Skeletal muscle cell (primary cell): ENCODE measurements at regions not wholly inside any gene's neighbourhood (a gene's known extent, or its start where the extent isn't known, plus 50 kb on each side); places are given as distances from the start of the nearest gene placed in this dataset.

Source experiments
- DNase-seq: peaks from one replicate; pipeline ENCODE4 v3.0.0-alpha.2; 2010; ENCODE audit warnings: low read depth
- H3K4me3 ChIP-seq: 2 replicates; pipeline ENCODE4 v1.5.1; 2011; ENCODE audit warnings: low read depth, mild to moderate bottlenecking, control low read depth, low read length, moderate library complexity

DNA sequence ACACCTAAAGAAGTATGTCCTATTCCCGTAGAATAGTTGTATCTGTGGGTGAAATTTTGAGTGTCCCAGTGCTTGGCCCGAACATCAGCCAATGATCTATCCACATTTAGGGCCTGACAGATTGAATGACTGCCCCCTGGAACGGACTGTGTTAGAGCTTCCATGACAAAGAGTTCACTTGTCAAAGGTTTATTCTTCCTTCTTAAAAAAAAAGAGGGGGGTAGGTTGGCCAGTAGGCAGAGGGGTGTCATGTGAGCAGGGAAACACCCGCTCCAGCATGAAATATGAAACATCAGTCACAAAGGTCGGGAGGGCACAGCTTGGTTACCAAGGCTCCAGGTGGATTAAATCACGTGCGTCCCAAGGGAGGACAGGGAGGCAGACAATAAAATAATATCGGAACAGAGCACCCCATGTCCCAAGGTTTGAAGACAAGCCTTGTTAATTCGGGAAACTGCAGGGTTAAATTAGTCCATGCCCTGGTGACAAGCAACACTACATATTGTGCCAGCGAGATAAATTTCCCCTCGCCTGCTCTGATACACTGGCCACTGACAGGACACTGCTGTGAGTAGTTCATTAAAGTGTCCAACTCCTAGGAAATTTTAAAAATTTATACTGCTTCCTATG is 401.2 kb downstream of the IRX1 start:
- no peak for DNase-seq
- H3K4me3 ChIP-seq = no peak overlapping the region

DNA sequence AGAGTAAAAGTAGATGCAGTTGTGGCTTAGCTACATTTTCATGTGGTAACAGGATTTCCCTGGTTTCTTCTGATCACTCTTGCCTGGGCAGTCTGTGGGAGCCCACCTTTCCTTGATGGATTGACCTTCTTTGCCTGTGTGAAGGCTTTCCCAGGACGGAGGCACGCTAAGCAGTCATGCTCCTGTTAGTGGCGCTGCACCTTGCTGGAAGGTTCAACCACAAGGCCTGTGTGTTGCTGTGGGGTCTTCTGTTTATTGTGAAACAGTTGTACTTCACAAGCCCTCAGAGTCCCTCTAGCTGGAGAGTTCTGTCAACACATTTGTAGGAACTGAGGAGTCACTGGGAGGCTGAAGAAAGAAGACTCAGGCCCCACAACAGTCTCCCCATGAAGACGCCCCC is 402.0 kb downstream of the IRX1 start:
- H3K4me3 ChIP-seq = no peak overlapping the region

GRCh38 chr5:3999929-4000328 is 404.3 kb downstream of the IRX1 start:
- no peak overlapping the region for H3K4me3 ChIP-seq
- no peak for DNase-seq

More for the DNA sequence above, 402.0 kb downstream of the IRX1 start:
- no peak for DNase-seq

DNA sequence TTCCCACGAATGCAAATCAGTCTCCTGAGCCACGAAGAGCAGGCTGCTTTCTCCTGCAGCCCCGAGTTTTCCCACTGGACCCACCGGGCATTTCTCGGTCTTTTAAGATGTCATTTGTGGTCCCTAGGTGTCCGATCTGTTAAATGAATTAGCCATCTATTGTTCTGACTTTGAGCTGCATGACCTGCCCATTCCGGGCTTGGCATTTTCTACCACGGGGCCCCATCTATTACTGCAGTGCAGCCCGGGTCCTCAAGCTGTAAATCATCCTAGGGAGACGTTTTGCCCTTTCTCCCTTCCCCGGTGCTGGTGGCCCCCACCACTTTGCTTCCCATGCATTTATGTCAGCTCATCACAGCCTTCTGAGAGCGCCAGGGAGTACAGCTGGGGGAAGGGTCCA is 405.4 kb downstream of the IRX1 start:
- H3K4me3 ChIP-seq = no peak overlapping the region
- no peak for DNase-seq

DNA sequence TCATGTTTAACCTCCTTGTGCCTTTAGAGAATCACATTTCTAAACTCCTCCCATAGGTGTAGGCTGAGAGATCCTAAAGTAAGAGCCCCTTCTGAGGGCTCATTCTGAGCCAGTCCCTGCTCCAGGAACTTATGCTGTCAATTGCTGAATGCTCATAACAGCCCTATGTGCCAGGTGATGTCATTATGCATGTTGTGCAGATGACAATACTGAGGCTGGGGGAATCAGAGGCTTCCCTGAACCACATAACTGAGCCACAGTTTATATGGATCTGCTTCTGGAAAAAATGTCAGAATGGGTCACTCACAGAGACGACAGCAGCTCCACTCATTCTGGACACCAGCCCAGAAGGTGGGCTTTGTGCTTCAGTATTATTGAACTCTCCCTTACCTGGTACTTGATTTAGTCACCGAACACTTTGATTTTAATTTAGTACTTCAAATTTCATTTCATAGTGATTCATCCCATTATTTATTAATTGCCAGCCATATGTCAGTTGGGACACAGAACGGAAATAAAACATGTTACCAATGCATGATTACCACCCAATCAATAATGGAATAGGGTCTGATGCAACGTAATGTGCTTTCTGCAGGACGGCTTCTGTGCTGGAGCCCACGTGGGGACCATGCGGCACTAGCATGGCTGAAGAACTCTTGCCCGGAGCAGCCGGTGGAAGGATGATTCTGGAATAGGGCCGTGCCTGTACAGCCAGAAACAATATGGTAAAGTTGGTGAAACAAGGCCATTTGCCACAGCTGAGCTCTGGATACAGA is 406.3 kb downstream of the IRX1 start:
- DNase-seq = no peak
- no peak overlapping the region for H3K4me3 ChIP-seq

DNA sequence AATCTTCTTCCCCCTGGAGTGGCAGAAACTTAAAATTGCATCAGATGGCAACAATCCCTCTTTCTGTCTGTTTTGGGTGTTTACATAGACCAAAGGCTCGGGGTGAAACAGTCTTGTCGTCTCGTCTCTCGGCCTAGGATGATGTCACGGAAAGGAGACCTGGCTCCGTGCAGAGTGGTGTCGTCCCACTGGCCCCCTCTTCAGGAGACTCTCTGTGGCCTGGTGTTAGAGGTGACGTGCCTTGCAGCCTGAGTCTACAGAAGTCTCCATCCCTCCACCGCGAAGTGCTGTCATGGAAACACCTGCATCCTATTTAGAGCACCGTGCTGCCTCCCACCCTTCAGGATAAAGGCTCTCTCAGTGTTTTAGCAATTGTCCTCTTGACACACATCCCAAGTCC is 409.7 kb downstream of the IRX1 start:
- H3K4me3 ChIP-seq = no peak overlapping the region
- DNase-seq = no peak

GRCh38 chr5:4007001-4007400 is 411.4 kb downstream of the IRX1 start:
- DNase-seq = no peak
- H3K4me3 ChIP-seq = no peak overlapping the region

DNA sequence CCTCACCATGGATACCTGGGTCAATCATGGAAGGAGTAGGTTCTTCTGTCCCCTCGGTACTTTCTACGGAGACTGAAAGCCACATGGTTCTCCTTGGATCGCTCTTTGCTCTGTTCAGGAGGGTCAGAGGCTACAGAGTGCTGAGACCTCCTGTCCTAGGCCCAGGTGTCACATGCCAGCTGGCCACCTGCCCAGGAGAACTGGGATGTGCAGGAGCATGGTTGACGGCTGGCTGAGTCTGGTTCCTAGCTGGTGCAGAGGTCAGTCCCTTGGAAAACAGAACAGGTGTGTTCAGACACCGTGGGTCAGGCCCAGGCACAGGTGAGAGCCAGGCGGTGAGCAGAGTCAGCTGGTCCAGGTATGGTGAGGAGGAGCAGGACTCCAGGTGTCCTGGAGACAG is 416.3 kb downstream of the IRX1 start:
- no peak for DNase-seq
- no peak overlapping the region for H3K4me3 ChIP-seq

GRCh38 chr5:4013106-4013898 is 417.7 kb downstream of the IRX1 start:
- DNase-seq = no peak
- H3K4me3 ChIP-seq = no peak overlapping the region

- no peak overlapping the region for H3K4me3 ChIP-seq
- no peak for DNase-seq
These were observed 420.1 kb downstream of the IRX1 start for GRCh38 chr5:4015709-4016108.

DNA sequence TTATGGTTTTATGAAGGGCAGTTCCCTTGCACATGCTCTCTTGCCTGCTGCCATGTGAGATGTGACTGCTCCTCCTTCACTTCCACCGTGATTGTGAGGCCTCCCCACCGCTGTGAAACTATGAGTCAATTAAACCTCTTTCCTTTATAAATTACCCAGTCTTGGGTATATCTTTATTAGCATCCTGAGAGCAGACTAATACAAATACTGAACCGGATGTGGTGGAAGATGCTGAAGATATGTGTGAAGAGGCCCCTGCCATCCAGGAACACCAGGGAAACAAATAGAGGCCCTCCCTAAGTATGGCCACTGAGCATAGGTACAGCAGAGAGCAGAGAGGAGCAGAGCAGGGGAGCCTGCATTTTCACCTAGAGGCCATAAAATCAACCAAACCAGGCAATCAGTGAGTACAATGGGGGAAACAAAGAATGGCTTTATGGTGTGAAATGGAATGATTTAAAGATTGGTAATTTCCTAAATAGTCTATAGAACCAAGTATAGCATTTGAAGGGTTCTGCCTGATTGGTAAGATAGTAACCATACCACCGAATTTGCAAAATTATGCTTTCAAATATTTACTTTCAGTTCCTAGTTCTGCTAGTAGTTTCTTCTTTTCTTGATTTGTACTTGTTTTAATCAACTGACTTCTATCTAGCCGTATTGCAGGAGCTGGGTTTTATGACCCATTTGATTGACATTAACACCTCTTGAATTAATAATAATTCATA is 421.6 kb downstream of the IRX1 start:
- no peak overlapping the region for H3K4me3 ChIP-seq
- no peak for DNase-seq

DNA sequence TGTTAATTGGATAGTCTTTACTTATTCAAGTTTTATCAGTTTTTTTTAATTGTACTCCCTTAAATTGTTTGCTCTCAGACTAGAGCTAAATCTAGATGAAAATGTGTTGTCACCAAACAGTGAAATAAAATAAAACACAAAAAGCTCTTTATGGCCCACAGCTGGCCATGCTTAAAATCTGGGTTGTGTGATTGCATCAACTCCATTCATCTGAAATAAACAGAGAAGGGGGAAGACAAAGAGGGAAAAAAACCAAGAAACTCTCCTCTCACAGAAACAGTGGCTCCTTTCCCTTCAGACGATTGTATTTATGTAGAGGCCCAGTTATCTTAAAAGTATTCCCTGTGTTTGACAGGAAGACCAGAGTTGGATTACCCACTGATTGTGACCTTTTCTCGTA is 422.4 kb downstream of the IRX1 start:
- no peak overlapping the region for H3K4me3 ChIP-seq
- no peak for DNase-seq

DNA sequence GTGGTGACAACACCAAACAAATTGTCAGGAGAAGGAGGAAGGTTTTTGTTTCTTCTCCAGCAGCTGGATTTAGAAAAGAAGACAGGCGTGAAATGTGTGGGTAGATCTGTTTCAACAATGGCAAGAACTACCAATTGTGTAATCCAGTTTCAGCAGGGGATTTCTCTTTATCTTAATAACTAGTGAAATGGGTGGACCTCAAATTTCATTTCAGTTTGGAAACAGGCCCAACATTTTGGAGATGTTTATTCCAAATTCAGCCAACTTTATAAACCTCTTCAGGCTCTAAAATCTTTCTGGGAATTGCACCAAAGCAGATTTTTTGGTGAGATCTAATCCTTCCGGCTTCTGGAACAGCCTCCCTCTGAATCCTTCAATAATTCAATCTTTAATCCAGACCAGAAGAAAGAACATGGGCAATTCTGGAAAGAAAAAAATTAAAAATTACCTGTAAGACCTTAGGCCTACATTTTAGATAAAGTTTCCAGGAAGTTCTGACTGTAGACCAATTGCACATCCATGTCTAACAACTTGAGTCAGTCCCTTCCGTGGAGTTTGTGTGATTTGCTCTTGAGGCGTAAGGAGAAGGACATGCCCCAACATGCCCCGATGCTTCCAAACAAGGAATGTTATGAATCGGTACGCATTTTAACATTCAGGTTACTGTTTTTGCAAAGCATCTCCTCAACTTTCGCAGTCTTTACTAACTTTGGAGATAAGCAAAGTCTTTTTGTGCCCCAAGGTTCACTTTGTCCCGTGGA is 423.6 kb downstream of the IRX1 start:
- DNase-seq = no peak
- no peak overlapping the region for H3K4me3 ChIP-seq

- no peak overlapping the region for H3K4me3 ChIP-seq
- DNase-seq = no peak
These were observed 424.2 kb downstream of the IRX1 start for GRCh38 chr5:4019841-4020240.

- no peak for DNase-seq
- no peak overlapping the region for H3K4me3 ChIP-seq
These were observed 424.8 kb downstream of the IRX1 start for GRCh38 chr5:4020400-4020799.

GRCh38 chr5:4022056-4022670 is 426.5 kb downstream of the IRX1 start:
- DNase-seq = no peak

DNA sequence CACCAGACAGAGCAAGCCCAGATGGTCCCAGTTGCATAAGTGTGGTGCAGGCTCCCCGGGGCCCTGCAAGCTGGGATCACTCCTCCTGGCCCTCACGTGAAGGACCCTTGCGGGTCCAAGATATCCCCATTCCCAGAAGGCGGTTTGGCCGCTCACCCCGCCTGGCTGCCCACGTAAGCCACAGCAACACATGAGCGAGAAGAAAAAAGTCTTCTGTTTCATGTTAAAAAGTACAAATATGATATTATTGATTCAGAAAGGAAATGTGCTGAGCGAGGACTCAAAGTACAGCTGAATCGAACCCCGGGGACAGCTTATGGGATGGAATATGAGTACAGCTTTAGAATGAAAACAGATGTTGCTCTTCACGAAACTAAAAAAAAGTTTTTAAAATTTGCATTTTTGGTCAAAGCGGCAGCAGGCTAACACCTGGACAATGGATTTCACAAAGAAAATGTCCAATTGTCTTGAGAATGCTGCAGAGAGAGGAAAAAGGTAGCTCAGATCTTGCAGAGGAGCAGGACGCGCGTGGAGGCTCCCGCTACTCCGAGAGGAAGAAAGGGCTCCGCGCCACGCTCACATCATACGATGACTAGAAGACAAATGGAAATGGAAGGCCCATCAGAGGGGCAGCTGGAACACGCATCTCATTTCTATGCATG is 427.6 kb downstream of the IRX1 start:
- no peak for DNase-seq
- H3K4me3 ChIP-seq = no peak overlapping the region

More at GRCh38 chr5:4022056-4022670, 426.5 kb downstream of the IRX1 start:
- no peak overlapping the region for H3K4me3 ChIP-seq

GRCh38 chr5:4023753-4024335 is 428.2 kb downstream of the IRX1 start:
- H3K4me3 ChIP-seq = no peak overlapping the region
- DNase-seq = no peak
